GM19463 (cell line): ENCODE measurements at regions not wholly inside any gene's neighbourhood (a gene's known extent, or its start where the extent isn't known, plus 50 kb on each side); places are given as distances from the start of the nearest gene placed in this dataset.

Experiments used
- ATAC-seq: cut with Tn5 transposase; IDR thresholded peaks from one replicate; pipeline ENCODE4 v1.9.1; 2021; ENCODE audit warnings: mild to moderate bottlenecking, moderate library complexity; ENCODE audit not compliant: unreplicated experiment

- ATAC-seq = no peak
Measured at GRCh38 chr5:161134956-161135355, 282.9 kb upstream of the ATP10B start.

GRCh38 chr5:161134083-161134482 lies 282.1 kb upstream of the ATP10B start:
- ATAC-seq = no peak

- no peak for ATAC-seq
Measured at GRCh38 chr5:161115941-161116340, 263.9 kb upstream of the ATP10B start.

- no peak for ATAC-seq
Measured at GRCh38 chr5:161112371-161112770, 260.4 kb upstream of the ATP10B start.

GRCh38 chr5:161105525-161105924 lies 253.5 kb upstream of the ATP10B start:
- ATAC-seq = no peak

GRCh38 chr5:161098516-161098915 lies 246.5 kb upstream of the ATP10B start:
- ATAC-seq = no peak

GRCh38 chr5:161096581-161096980 lies 244.6 kb upstream of the ATP10B start:
- no peak for ATAC-seq

- no peak for ATAC-seq
Measured at GRCh38 chr5:161095953-161096352, 243.9 kb upstream of the ATP10B start.

GRCh38 chr5:161094411-161094810 lies 242.4 kb upstream of the ATP10B start:
- ATAC-seq = no peak

GRCh38 chr5:161093100-161093499 lies 241.1 kb upstream of the ATP10B start:
- no peak for ATAC-seq

GRCh38 chr5:161089569-161089968 lies 237.6 kb upstream of the ATP10B start:
- ATAC-seq = no peak

- no peak for ATAC-seq
Measured at GRCh38 chr5:161086461-161086860, 234.4 kb upstream of the ATP10B start.

GRCh38 chr5:161085056-161085455 lies 233.0 kb upstream of the ATP10B start:
- no peak for ATAC-seq

- ATAC-seq = no peak
Measured at GRCh38 chr5:161084115-161084514, 232.1 kb upstream of the ATP10B start.

GRCh38 chr5:161078793-161079192 lies 226.8 kb upstream of the ATP10B start:
- ATAC-seq = no peak

GRCh38 chr5:161077936-161078545 lies 226.0 kb upstream of the ATP10B start:
- no peak for ATAC-seq

GRCh38 chr5:161077496-161077895 lies 225.5 kb upstream of the ATP10B start:
- ATAC-seq = no peak

- no peak for ATAC-seq
Measured at GRCh38 chr5:161064781-161065180, 212.8 kb upstream of the ATP10B start.

- no peak for ATAC-seq
Measured at GRCh38 chr5:161064297-161064696, 212.3 kb upstream of the ATP10B start.

- no peak for ATAC-seq
Measured at GRCh38 chr5:161058781-161059180, 206.8 kb upstream of the ATP10B start.

GRCh38 chr5:161051920-161052500 lies 200.0 kb upstream of the ATP10B start:
- ATAC-seq = no peak

- ATAC-seq = no peak
Measured at GRCh38 chr5:161047024-161047423, 195.0 kb upstream of the ATP10B start.

GRCh38 chr5:161042862-161043261 lies 190.9 kb upstream of the ATP10B start:
- no peak for ATAC-seq
